GM12878 (cell line): ENCODE measurements at regions not wholly inside any gene's neighbourhood (a gene's known extent, or its start where the extent isn't known, plus 50 kb on each side); places are given as distances from the start of the nearest gene placed in this dataset.

Source experiments
- ATAC-seq: fragments of 200-7000 bp; cut with Tn5 transposase; 3 replicates; pipeline ENCODE4 v1.9.1; 2020; ENCODE audit warnings: mild to moderate bottlenecking, moderate library complexity
- BruUV-seq: library from RNA; stranded (reverse); fragments of 400-500 nt; replicated peaks from 2 replicates; lab custom pipeline; 2021; lab: Mats Ljungman, UMichigan
- CTCF ChIA-PET: fragments of 300-600 bp; sonication (Branson Sonifier 250); formaldehyde crosslinking; extraction: SDS; loops from one replicate; lab custom pipeline; 2021; ENCODE audit warnings: inconsistent platforms; lab: Yijun Ruan, JAX
- POLR2A ChIA-PET: fragments of 350-600 bp; formaldehyde crosslinking; extraction: SDS; loops from one replicate; lab custom pipeline; 2021; ENCODE audit warnings: inconsistent platforms; lab: Charles Lee
- RAD21 ChIA-PET: fragments of 300-600 bp; sonication (Branson Sonifier 250); formaldehyde crosslinking; loops from one replicate; lab custom pipeline; 2023; ENCODE audit warnings: antibody characterized with exemption; ENCODE audit not compliant: unreplicated experiment; lab: Charles Lee
- SMC1A ChIA-PET: fragments of 300-600 bp; sonication (Branson Sonifier 250); formaldehyde crosslinking; loops from one replicate; lab custom pipeline; 2023; ENCODE audit not compliant: unreplicated experiment, uncharacterized antibody; lab: Charles Lee
- DNase-seq: peaks from one replicate; pipeline ENCODE4 v3.0.0-alpha.2; 2011; ENCODE audit warnings: low read depth, low spot score
- FAIRE-seq: peaks from 3 replicates; lab custom pipeline; 2011; peaks lifted over from hg19 to GRCh38; lab: Jason Lieb, UNC
- H2AFZ ChIP-seq: 2 replicates; pipeline ENCODE4 v1.6.0; 2011; ENCODE audit warnings: low read depth, low read length, control low read depth; ENCODE audit not compliant: control insufficient read depth
- H3K27ac ChIP-seq: 2 replicates; pipeline ENCODE4 v1.5.1; 2011; ENCODE audit warnings: control low read depth; ENCODE audit not compliant: control insufficient read depth, insufficient read depth
- H3K27me3 ChIP-seq, 2 experiments: replicated peaks in 1 of 2; 2 replicates each; pipeline versions ENCODE4 v1.6.0 to v1.6.1; 2011; ENCODE audit warnings: low read length in 1 of 2; ENCODE audit not compliant: control insufficient read depth in 2 of 2, insufficient read depth in 2 of 2
- H3K36me3 ChIP-seq, 2 experiments: 2 replicates each; pipeline ENCODE4 v1.5.1; 2011; ENCODE audit warnings: low read length in 1 of 2; ENCODE audit not compliant: control insufficient read depth in 2 of 2, insufficient read depth in 2 of 2
- H3K4me1 ChIP-seq: 2 replicates; pipeline ENCODE4 v1.6.1; 2011; ENCODE audit warnings: mild to moderate bottlenecking, low read length, moderate library complexity, mixed read lengths; ENCODE audit not compliant: control insufficient read depth, insufficient read depth
- H3K4me2 ChIP-seq: 2 replicates; pipeline ENCODE4 v1.6.0; 2011; ENCODE audit warnings: control low read depth; ENCODE audit not compliant: control insufficient read depth, insufficient read depth
- H3K4me3 ChIP-seq: fragments of 200-600 bp; sonication (generic); 2 replicates; pipeline ENCODE4 v1.5.1; 2016
- H3K79me2 ChIP-seq: 2 replicates; pipeline ENCODE4 v1.6.0; 2011; ENCODE audit warnings: low read length; ENCODE audit not compliant: control insufficient read depth, insufficient read depth
- H3K9ac ChIP-seq: 2 replicates; pipeline ENCODE4 v1.8.0; 2011; ENCODE audit warnings: low read length, control low read depth, mixed read lengths; ENCODE audit not compliant: control insufficient read depth, insufficient read depth
- H3K9me3 ChIP-seq: replicated peaks from 3 replicates; pipeline ENCODE4 v1.5.1; 2011; ENCODE audit warnings: mild to moderate bottlenecking, low read length; ENCODE audit not compliant: control insufficient read depth, insufficient read depth
- H4K20me1 ChIP-seq: 2 replicates; pipeline ENCODE4 v1.6.0; 2011; ENCODE audit not compliant: control insufficient read depth, insufficient read depth
- ASH2L ChIP-seq: fragments of 300-600, 200-600 bp; sonication (generic); IDR thresholded peaks from 2 replicates; pipeline ENCODE4 v1.6.1; 2017; ENCODE audit warnings: low read depth, mild to moderate bottlenecking, borderline replicate concordance
- ATF3 ChIP-seq: IDR thresholded peaks from 2 replicates; pipeline ENCODE4 v1.6.1; 2011; ENCODE audit warnings: low read depth, mild to moderate bottlenecking, low read length, moderate library complexity, borderline replicate concordance; ENCODE audit errors: extremely low read depth
- CBX3 ChIP-seq: fragments of 200-600 bp; sonication (generic); IDR thresholded peaks from 2 replicates; pipeline ENCODE4 v1.6.1; 2016; ENCODE audit warnings: low read depth, borderline replicate concordance
- E2F8 ChIP-seq: fragments of 450-650 bp; IDR thresholded peaks from 2 replicates; pipeline ENCODE4 v1.6.1; 2018; ENCODE audit warnings: mild to moderate bottlenecking, low read depth, moderate library complexity; ENCODE audit not compliant: partially characterized antibody
- FOXK2 ChIP-seq: fragments of 450-650 bp; IDR thresholded peaks from 2 replicates; pipeline ENCODE4 v1.6.1; 2017; ENCODE audit warnings: mild to moderate bottlenecking, moderate library complexity
- HCFC1 ChIP-seq: fragments of 150-350 bp; IDR thresholded peaks from 2 replicates; pipeline ENCODE4 v1.6.1; 2014; ENCODE audit warnings: low read length
- KDM1A ChIP-seq: fragments of 200-600 bp; sonication (generic); IDR thresholded peaks from 2 replicates; pipeline ENCODE4 v1.6.1; 2016; ENCODE audit warnings: borderline replicate concordance
- SP1 ChIP-seq: IDR thresholded peaks from one replicate; pipeline ENCODE4 v1.6.1; 2011; ENCODE audit warnings: low read depth, low read length
- SRF ChIP-seq, 2 experiments: IDR thresholded peaks; 2 replicates each; pipeline ENCODE4 v1.6.1; 2011; ENCODE audit warnings: low read depth in 2 of 2, low read length in 2 of 2, mild to moderate bottlenecking in 1 of 2, moderate library complexity in 1 of 2
- ZBTB4 ChIP-seq: fragments of 450-650 bp; formaldehyde crosslinking; IDR thresholded peaks from 2 replicates; pipeline ENCODE4 v1.4.0; 2022; ENCODE audit warnings: mild to moderate bottlenecking, moderate library complexity
- ZNF274 ChIP-seq: IDR thresholded peaks from one replicate; pipeline ENCODE4 v1.8.0; 2011; ENCODE audit not compliant: insufficient read length, insufficient read depth
- ZNF592 ChIP-seq: fragments of 450-650 bp; IDR thresholded peaks from 2 replicates; pipeline ENCODE4 v1.6.1; 2017; ENCODE audit warnings: mild to moderate bottlenecking, moderate library complexity
- WGBS: methylation state at CpG from one replicate; pipeline ENCODE4 v1.1.6; 2016; ENCODE audit warnings: low lambda C conversion rate; ENCODE audit not compliant: insufficient replicate concordance, insufficient coverage; ENCODE audit errors: missing lambda C conversion rate; 5-methylcytosine and 5-hydroxymethylcytosine counted together
- in situ Hi-C: fragments of 300-500 bp; cut with MboI; formaldehyde crosslinking; loops from 9 replicates; pipeline ENCODE4 v1.14.3; 2018; ENCODE audit warnings: mixed read lengths
- intact Hi-C: fragments of 100-400 bp; cut with micrococcal nuclease; formaldehyde crosslinking; loops from one replicate; pipeline ENCODE4 v1.14.2; 2022; ENCODE audit not compliant: unreplicated experiment

GRCh38 chr7:121557034-121557892 lies 161.2 kb upstream of the FAM3C start:
- FAIRE-seq (no peak), DNase-seq (no peak), ATAC-seq (no peak)
- POLR2A ChIA-PET, result no interaction called here
- H3K4me3 ChIP-seq, result no peak overlapping the region
- WGBS, result 64% methylated on average over 4 of the region's 4 CpGs
- CTCF ChIA-PET, result interaction anchor here (1.0 to 1.5 kb wide), 4 partner anchors 10 to 449 kb away, joined by 3 to 5 read pairs (median 4); no protein-coding TSS in a partner anchor
- peaks cover 0 to 2% of the 10 kb centered on the region in 2 experiments; a peak in 1 of 4 replicates for H3K27me3 ChIP-seq
- RAD21 ChIA-PET, result no interaction called here
- H3K79me2 ChIP-seq, result no peaks in the 10 kb centered on the region
- no peak overlapping the region for H2AFZ ChIP-seq
- no peak overlapping the region for H3K4me2 ChIP-seq
- H3K36me3 ChIP-seq, result no peaks in the 10 kb centered on the region
- intact Hi-C loops, result no loop called here
- H4K20me1 ChIP-seq, result no peaks in the 10 kb centered on the region
- H3K4me1 ChIP-seq, result no peaks in the 10 kb centered on the region
- H3K9me3 ChIP-seq, result no peaks in the 10 kb centered on the region
- no peak overlapping the region for H3K27ac ChIP-seq
- no TSS peak for BruUV-seq
- in situ Hi-C loops, result loop anchor here (10.0 kb wide), 1 partner anchor 422 kb away; no protein-coding TSS in a partner anchor
- H3K9ac ChIP-seq, result no peak overlapping the region
- SMC1A ChIA-PET, result interaction anchor here (2.0 kb wide), 1 partner anchor 10 kb away, joined by 5 read pairs; no protein-coding TSS in a partner anchor
- TF ChIP-seq ZBTB4 (CRISPR knock-in tag), result no peak
- no peak for TF ChIP-seq SRF (IDR thresholded peaks at IDR 0.05; ENCODE audit: low read depth in 2 of 2, low read length in 2 of 2)
- no peak for TF ChIP-seq ATF3
- TF ChIP-seq E2F8, result no peak
- TF ChIP-seq CBX3, result no peak
- TF ChIP-seq FOXK2, result no peak
- no peak for TF ChIP-seq ZNF274
- TF ChIP-seq ASH2L, result no peak
- TF ChIP-seq SP1, result no peak
- TF ChIP-seq KDM1A, result no peak
- TF ChIP-seq ZNF592, result no peak
- no peak for TF ChIP-seq HCFC1
